NCI-H82 treated with DMSO at 0.1 percent for 48 hours (cell line): ENCODE measurements at regions not wholly inside any gene's neighbourhood (a gene's known extent, or its start where the extent isn't known, plus 50 kb on each side); places are given as distances from the start of the nearest gene placed in this dataset.

Experiments used
- DNase-seq: peaks from one replicate; lab custom pipeline; 2025; ENCODE audit not compliant: unreplicated experiment; lab: John Stamatoyannopoulos, UW

- no peak for DNase-seq
Measured at GRCh38 chr12:89020689-89021088, 331.6 kb downstream of the DUSP6 start.

GRCh38 chr12:89020121-89020480, 332.2 kb downstream of the DUSP6 start:
- DNase-seq = no peak

- DNase-seq = peak; percentile 64
Measured at GRCh38 chr12:89019439-89020120, 332.7 kb downstream of the DUSP6 start.

- DNase-seq = peak; percentile 72
Measured at GRCh38 chr12:89016970-89017778, 335.1 kb downstream of the DUSP6 start.

GRCh38 chr12:89015419-89015818, 336.9 kb downstream of the DUSP6 start:
- DNase-seq = no peak

GRCh38 chr12:88998421-88998820, 353.9 kb downstream of the DUSP6 start:
- DNase-seq = no peak

- DNase-seq = no peak
Measured at GRCh38 chr12:88996200-88996788, 356.0 kb downstream of the DUSP6 start.

GRCh38 chr12:88994971-88995370, 357.3 kb downstream of the DUSP6 start:
- no peak for DNase-seq

- no peak for DNase-seq
Measured at GRCh38 chr12:88994537-88994936, 357.8 kb downstream of the DUSP6 start.

GRCh38 chr12:88993651-88994050, 358.6 kb downstream of the DUSP6 start:
- DNase-seq = no peak

GRCh38 chr12:88986056-88986455, 366.2 kb downstream of the DUSP6 start:
- DNase-seq = no peak

GRCh38 chr12:88985631-88986030, 366.7 kb downstream of the DUSP6 start:
- no peak for DNase-seq

- DNase-seq = no peak
Measured at GRCh38 chr12:88985011-88985410, 367.3 kb downstream of the DUSP6 start.

- no peak for DNase-seq
Measured at GRCh38 chr12:88982694-88983093, 369.6 kb downstream of the DUSP6 start.

- no peak for DNase-seq
Measured at GRCh38 chr12:88977115-88977514, 375.2 kb downstream of the DUSP6 start.

- no peak for DNase-seq
Measured at GRCh38 chr12:88973998-88974397, 378.3 kb downstream of the DUSP6 start.

- DNase-seq = no peak
Measured at GRCh38 chr12:88970740-88971139, 381.6 kb downstream of the DUSP6 start.

GRCh38 chr12:88969127-88969526, 383.2 kb downstream of the DUSP6 start:
- DNase-seq = no peak

- no peak for DNase-seq
Measured at GRCh38 chr12:88960213-88960878, 380.1 kb upstream of the KITLG start.

- DNase-seq = no peak
Measured at GRCh38 chr12:88958946-88959345, 378.7 kb upstream of the KITLG start.

GRCh38 chr12:88958153-88958552, 377.9 kb upstream of the KITLG start:
- DNase-seq = no peak

GRCh38 chr12:88957358-88957757, 377.1 kb upstream of the KITLG start:
- DNase-seq = no peak
